GM12891 (cell line): ENCODE measurements at regions not wholly inside any gene's neighbourhood (a gene's known extent, or its start where the extent isn't known, plus 50 kb on each side); places are given as distances from the start of the nearest gene placed in this dataset.

Experiments used
- POLR2A ChIP-seq: IDR thresholded peaks from 2 replicates; pipeline ENCODE4 v1.6.1; 2011; ENCODE audit warnings: low read depth, low read length, control low read depth
- POLR2AphosphoS5 ChIP-seq: IDR thresholded peaks from 2 replicates; pipeline ENCODE4 v1.6.1; 2011; ENCODE audit warnings: low read depth, low read length, control low read depth
- TAF1 ChIP-seq: IDR thresholded peaks from 2 replicates; pipeline ENCODE4 v1.6.1; 2011; ENCODE audit warnings: low read depth, low read length, control low read depth

DNA sequence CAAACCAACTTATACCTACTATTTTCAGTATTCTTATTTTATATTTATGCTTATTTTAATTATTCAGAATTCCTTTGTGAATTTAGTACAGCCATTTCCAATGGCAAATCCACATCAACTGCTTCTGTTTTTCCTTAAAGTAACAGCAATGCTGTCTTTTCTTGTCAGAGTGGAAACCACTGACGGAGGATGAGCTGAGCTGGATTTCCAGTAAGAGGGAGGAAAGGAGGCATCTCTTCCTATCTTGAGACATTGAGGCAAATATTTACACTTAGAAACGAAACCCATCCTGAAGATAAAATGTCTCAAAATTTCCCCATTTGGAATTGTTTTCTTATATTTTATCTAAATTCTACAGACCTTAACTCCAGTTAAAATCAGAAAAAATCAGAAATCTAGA, 66.1 kb upstream of the SLC44A3 start:
- TF ChIP-seq TAF1 (no peak), POLR2AphosphoS5 (no peak), POLR2A (no peak)
